ENCODE measurements at regions not wholly inside any gene's neighbourhood (a gene's known extent, or its start where the extent isn't known, plus 50 kb on each side); places are given as distances from the start of the nearest gene placed in this dataset.

DNA sequence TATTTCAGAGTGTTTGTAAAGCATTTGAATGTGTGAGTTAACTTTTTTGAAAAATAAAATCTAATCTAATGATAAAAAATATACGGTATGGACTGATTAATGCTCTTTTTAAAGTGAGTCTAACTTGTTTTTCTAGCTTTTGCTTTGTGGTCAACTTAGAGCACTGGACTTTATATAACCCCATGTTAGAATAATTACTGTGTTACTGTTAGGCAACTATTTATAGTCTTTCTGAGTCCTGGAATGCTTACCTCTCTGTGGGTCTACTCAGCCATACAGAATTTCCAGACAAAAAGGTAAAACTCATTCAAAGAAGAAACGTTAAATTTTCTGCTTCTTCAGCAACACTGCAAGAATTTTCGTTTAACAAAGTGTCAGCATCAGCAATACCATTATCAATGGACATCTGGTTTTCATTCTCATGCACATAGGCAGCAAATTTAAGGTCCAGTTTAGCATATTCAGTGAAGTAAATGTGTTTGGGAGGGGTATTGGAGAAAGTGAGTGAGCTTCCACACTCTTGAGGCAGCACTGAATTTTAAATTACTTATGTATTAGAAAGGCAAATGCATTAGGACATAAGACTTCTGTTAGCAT is 664.7 kb upstream of the NEGR1 start:
- TF ChIP-seq, protein P1, sequence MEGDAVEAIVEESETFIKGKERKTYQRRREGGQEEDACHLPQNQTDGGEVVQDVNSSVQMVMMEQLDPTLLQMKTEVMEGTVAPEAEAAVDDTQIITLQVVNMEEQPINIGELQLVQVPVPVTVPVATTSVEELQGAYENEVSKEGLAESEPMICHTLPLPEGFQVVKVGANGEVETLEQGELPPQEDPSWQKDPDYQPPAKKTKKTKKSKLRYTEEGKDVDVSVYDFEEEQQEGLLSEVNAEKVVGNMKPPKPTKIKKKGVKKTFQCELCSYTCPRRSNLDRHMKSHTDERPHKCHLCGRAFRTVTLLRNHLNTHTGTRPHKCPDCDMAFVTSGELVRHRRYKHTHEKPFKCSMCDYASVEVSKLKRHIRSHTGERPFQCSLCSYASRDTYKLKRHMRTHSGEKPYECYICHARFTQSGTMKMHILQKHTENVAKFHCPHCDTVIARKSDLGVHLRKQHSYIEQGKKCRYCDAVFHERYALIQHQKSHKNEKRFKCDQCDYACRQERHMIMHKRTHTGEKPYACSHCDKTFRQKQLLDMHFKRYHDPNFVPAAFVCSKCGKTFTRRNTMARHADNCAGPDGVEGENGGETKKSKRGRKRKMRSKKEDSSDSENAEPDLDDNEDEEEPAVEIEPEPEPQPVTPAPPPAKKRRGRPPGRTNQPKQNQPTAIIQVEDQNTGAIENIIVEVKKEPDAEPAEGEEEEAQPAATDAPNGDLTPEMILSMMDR (IDR thresholded peaks at IDR 0.05; ENCODE audit: insufficient read depth, low read length, poor library complexity, severe bottlenecking), result no peak
- no peak for TF ChIP-seq EZH2phosphoT487 (conservative IDR thresholded peaks at IDR 0.05; ENCODE audit: low read length)
